Breast epithelium (tissue), 3 donors: ENCODE measurements at regions not wholly inside any gene's neighbourhood (a gene's known extent, or its start where the extent isn't known, plus 50 kb on each side); places are given as distances from the start of the nearest gene placed in this dataset.

ENCODE experiments used
- CTCF ChIP-seq, 3 donors: fragments of 450-650 bp; IDR thresholded peaks; one replicate each; pipeline ENCODE4 v1.5.1; 2016 to 2017; ENCODE audit warnings: antibody characterized with exemption in 3 of 3, mild to moderate bottlenecking in 3 of 3, moderate library complexity in 3 of 3
- POLR2A ChIP-seq: fragments of 450-650 bp; IDR thresholded peaks from one replicate; pipeline ENCODE4 v1.6.1; 2016; ENCODE audit warnings: antibody characterized with exemption, mild to moderate bottlenecking, moderate library complexity

GRCh38 chr10:83698899-83699298, 440.4 kb upstream of the GHITM start:
- no peak for TF ChIP-seq CTCF (IDR thresholded peaks at IDR 0.05)
- no peak for TF ChIP-seq POLR2A
